ENCODE measurements at regions not wholly inside any gene's neighbourhood (a gene's known extent, or its start where the extent isn't known, plus 50 kb on each side); places are given as distances from the start of the nearest gene placed in this dataset.
"Not testable (repeated sequence)": the region's sequence is repeated elsewhere in the genome, so short reads cannot be mapped to it uniquely, and the experiment has no call there.

GRCh38 chr5:116947691-116948528 lies 373.3 kb upstream of the SEMA6A start:
- FAIRE-seq (no peak), DNase-seq (ENCODE audit: low read depth, low spot score) (peak; percentile 8)
- no peaks in the 10 kb centered on the region for H3K9me3 ChIP-seq (replicated peaks; ENCODE audit: control insufficient read depth, insufficient read depth, low read length)
- H3K9me1 ChIP-seq (replicated peaks; ENCODE audit: control insufficient read depth, extremely low read depth, insufficient read depth, low read length) = no peaks in the 10 kb centered on the region
- H3K9ac ChIP-seq (replicated peaks; ENCODE audit: extremely low read depth, insufficient read depth, low read length) = no peak overlapping the region
- no peaks in the 10 kb centered on the region for H3K36me3 ChIP-seq (ENCODE audit: control insufficient read depth in 2 of 2, extremely low read depth in 1 of 2, insufficient read depth in 2 of 2, low read length in 2 of 2)
- CTCF ChIA-PET = no interaction called here
- dilution Hi-C loops (cut with MboI; ENCODE audit: extremely low pct_ligation_motif_present, low sequenced_read_pairs) (no loop called here), intact Hi-C loops (cut with micrococcal nuclease) (loop anchor here (1.0 kb wide), 1 partner anchor 372 kb away; no protein-coding TSS in a partner anchor)
- BruUV-seq (replicated peaks) = no TSS peak
- no peaks in the 10 kb centered on the region for H3K4me1 ChIP-seq (ENCODE audit: control insufficient read depth, extremely low read depth, insufficient read depth, low read length)
- H3K4me2 ChIP-seq (ENCODE audit: insufficient read depth, low read length) = no peak overlapping the region
- no peak overlapping the region for H3K27ac ChIP-seq (ENCODE audit: insufficient read depth, low read depth, low read length)
- H2AFZ ChIP-seq (ENCODE audit: low read depth, low read length) = no peak overlapping the region
- no peaks in the 10 kb centered on the region for H4K20me1 ChIP-seq (replicated peaks; ENCODE audit: control insufficient read depth, extremely low read depth, insufficient read depth, low read length)
- no peaks in the 10 kb centered on the region for H3K79me2 ChIP-seq (ENCODE audit: control insufficient read depth, insufficient read depth, low read length)
- H3K27me3 ChIP-seq (ENCODE audit: control insufficient read depth in 2 of 2, insufficient read depth in 2 of 2, low read length in 2 of 2) = no peaks in the 10 kb centered on the region
- no peak overlapping the region for H3K4me3 ChIP-seq (replicated peaks in 1 of 3; ENCODE audit: insufficient read depth in 1 of 3, low read depth in 1 of 3, low read length in 3 of 3)
- POLR2A ChIA-PET = no interaction called here
- TF ChIP-seq CTCF (IDR thresholded peaks at IDR 0.05; ENCODE audit: extremely low read depth in 1 of 2, insufficient read depth in 1 of 2, low read depth in 1 of 2, low read length in 2 of 2) (peak; percentile 26 to 29), GATA2 (IDR thresholded peaks at IDR 0.05; ENCODE audit: insufficient read depth, insufficient read length, low read depth, low read length) (no peak)

GRCh38 chr5:116945613-116946382 lies 371.2 kb upstream of the SEMA6A start:
- intact Hi-C loops (cut with micrococcal nuclease); dilution Hi-C loops (cut with MboI; ENCODE audit: extremely low pct_ligation_motif_present, low sequenced_read_pairs); H3K27ac ChIP-seq (ENCODE audit: insufficient read depth, low read depth, low read length); H3K4me2 ChIP-seq (ENCODE audit: insufficient read depth, low read length); POLR2A ChIA-PET; H3K4me1 ChIP-seq (ENCODE audit: control insufficient read depth, extremely low read depth, insufficient read depth, low read length); H3K27me3 ChIP-seq (ENCODE audit: control insufficient read depth in 2 of 2, insufficient read depth in 2 of 2, low read length in 2 of 2); H3K9me3 ChIP-seq (replicated peaks; ENCODE audit: control insufficient read depth, insufficient read depth, low read length); FAIRE-seq; H3K4me3 ChIP-seq (replicated peaks in 1 of 3; ENCODE audit: insufficient read depth in 1 of 3, low read depth in 1 of 3, low read length in 3 of 3); DNase-seq (ENCODE audit: low read depth, low spot score); H3K36me3 ChIP-seq (ENCODE audit: control insufficient read depth in 2 of 2, extremely low read depth in 1 of 2, insufficient read depth in 2 of 2, low read length in 2 of 2); H3K9me1 ChIP-seq (replicated peaks; ENCODE audit: control insufficient read depth, extremely low read depth, insufficient read depth, low read length); H3K79me2 ChIP-seq (ENCODE audit: control insufficient read depth, insufficient read depth, low read length); CTCF ChIA-PET; H4K20me1 ChIP-seq (replicated peaks; ENCODE audit: control insufficient read depth, extremely low read depth, insufficient read depth, low read length); H2AFZ ChIP-seq (ENCODE audit: low read depth, low read length); H3K9ac ChIP-seq (replicated peaks; ENCODE audit: extremely low read depth, insufficient read depth, low read length); BruUV-seq (replicated peaks): not testable (repeated sequence)
